MM.1S (cell line): ENCODE measurements at regions not wholly inside any gene's neighbourhood (a gene's known extent, or its start where the extent isn't known, plus 50 kb on each side); places are given as distances from the start of the nearest gene placed in this dataset.
"Not testable (repeated sequence)": the region's sequence is repeated elsewhere in the genome, so short reads cannot be mapped to it uniquely, and the experiment has no call there.

Experiments used
- EZH2 ChIP-seq: fragments of 300-600 bp; sonication (generic); optimal IDR thresholded peaks from 2 replicates; pipeline ENCODE3; 2017; ENCODE audit warnings: low read depth, mild to moderate bottlenecking, antibody characterized with exemption, low read length, mixed read lengths
- EZH2phosphoT487 ChIP-seq: fragments of 300-600 bp; sonication (generic); IDR thresholded peaks from 2 replicates; pipeline ENCODE4 v1.6.1; 2018; ENCODE audit warnings: antibody characterized with exemption, low read length
- TF ChIP-seq, protein P1 (sequence below): fragments of 300-600 bp; sonication (generic); IDR thresholded peaks from 2 replicates; pipeline ENCODE4 v1.5.1; 2016; ENCODE audit warnings: antibody characterized with exemption, low read length, mixed read lengths

DNA sequence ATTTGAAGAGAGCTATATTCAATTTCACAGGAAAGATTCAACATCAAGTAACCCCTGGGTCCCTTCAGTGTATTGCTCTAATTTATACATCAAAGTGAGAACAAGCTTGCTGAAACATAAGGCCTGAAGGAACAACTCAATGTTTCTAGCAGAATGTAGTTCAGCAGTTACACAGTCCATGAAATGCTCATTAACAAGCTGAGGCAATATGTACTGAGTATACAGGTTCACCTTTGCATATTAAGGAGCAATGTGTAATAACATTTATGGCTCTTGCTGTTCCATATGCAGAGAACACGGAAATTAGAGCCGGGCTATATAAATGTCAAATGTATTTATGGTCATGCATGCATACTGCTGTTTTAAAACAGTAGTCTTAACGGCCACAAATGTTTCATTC lies 338.5 kb downstream of the PCDH11X start:
- not testable (repeated sequence) for TF ChIP-seq EZH2, EZH2phosphoT487
- TF ChIP-seq, protein P1, sequence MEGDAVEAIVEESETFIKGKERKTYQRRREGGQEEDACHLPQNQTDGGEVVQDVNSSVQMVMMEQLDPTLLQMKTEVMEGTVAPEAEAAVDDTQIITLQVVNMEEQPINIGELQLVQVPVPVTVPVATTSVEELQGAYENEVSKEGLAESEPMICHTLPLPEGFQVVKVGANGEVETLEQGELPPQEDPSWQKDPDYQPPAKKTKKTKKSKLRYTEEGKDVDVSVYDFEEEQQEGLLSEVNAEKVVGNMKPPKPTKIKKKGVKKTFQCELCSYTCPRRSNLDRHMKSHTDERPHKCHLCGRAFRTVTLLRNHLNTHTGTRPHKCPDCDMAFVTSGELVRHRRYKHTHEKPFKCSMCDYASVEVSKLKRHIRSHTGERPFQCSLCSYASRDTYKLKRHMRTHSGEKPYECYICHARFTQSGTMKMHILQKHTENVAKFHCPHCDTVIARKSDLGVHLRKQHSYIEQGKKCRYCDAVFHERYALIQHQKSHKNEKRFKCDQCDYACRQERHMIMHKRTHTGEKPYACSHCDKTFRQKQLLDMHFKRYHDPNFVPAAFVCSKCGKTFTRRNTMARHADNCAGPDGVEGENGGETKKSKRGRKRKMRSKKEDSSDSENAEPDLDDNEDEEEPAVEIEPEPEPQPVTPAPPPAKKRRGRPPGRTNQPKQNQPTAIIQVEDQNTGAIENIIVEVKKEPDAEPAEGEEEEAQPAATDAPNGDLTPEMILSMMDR, result not testable (repeated sequence)
